OCI-LY1 (cell line): ENCODE measurements at regions not wholly inside any gene's neighbourhood (a gene's known extent, or its start where the extent isn't known, plus 50 kb on each side); places are given as distances from the start of the nearest gene placed in this dataset.
"Not testable (repeated sequence)": the region's sequence is repeated elsewhere in the genome, so short reads cannot be mapped to it uniquely, and the experiment has no call there.

ENCODE experiments used
- H2AFZ ChIP-seq: fragments of 200-600 bp; sonication (generic), shearing (Covaris generic); 2 replicates; pipeline ENCODE4 v1.6.0; 2014; ENCODE audit warnings: antibody characterized with exemption, mild to moderate bottlenecking, low read length
- H3F3A ChIP-seq: fragments of 200-600 bp; sonication (generic), shearing (Covaris generic); 2 replicates; pipeline ENCODE4 v1.6.0; 2014; ENCODE audit warnings: mild to moderate bottlenecking, antibody characterized with exemption, low read length, moderate library complexity; ENCODE audit not compliant: insufficient read depth
- H3K27ac ChIP-seq: fragments of 200-600 bp; sonication (generic); 2 replicates; pipeline ENCODE4 v1.5.1; 2014; ENCODE audit warnings: low read length, mixed run types, mild to moderate bottlenecking, low read depth; ENCODE audit not compliant: poor library complexity, severe bottlenecking
- H3K27me3 ChIP-seq: fragments of 200-600 bp; sonication (generic); 2 replicates; pipeline ENCODE4 v1.6.0; 2014; ENCODE audit warnings: antibody characterized with exemption, mild to moderate bottlenecking, low read length, moderate library complexity; ENCODE audit not compliant: insufficient read depth
- H3K36me3 ChIP-seq: fragments of 200-600 bp; sonication (generic); 2 replicates; pipeline ENCODE4 v1.6.1; 2014; ENCODE audit warnings: mild to moderate bottlenecking, antibody characterized with exemption, low read length, moderate library complexity, mixed read lengths; ENCODE audit not compliant: insufficient read depth
- H3K4me1 ChIP-seq: fragments of 200-600 bp; sonication (generic); 2 replicates; pipeline ENCODE4 v1.5.1; 2014; ENCODE audit warnings: mild to moderate bottlenecking, low read length, moderate library complexity; ENCODE audit not compliant: insufficient read depth, severe bottlenecking
- H3K4me2 ChIP-seq: fragments of 200-600 bp; sonication (generic), shearing (Covaris generic); 2 replicates; pipeline ENCODE4 v1.6.1; 2014; ENCODE audit warnings: low read length
- H3K4me3 ChIP-seq: fragments of 200-600 bp; sonication (generic); 2 replicates; pipeline ENCODE4 v1.5.1; 2014; ENCODE audit warnings: low read length, low read depth, mild to moderate bottlenecking, mixed read lengths; ENCODE audit not compliant: poor library complexity, severe bottlenecking
- H3K79me2 ChIP-seq: fragments of 200-600 bp; shearing (Covaris generic); 2 replicates; pipeline ENCODE4 v1.6.1; 2016; ENCODE audit warnings: mixed run types, low read length, mixed read lengths; ENCODE audit not compliant: insufficient read depth
- H3K9ac ChIP-seq: fragments of 200-600 bp; sonication (generic), shearing (Covaris generic); 2 replicates; pipeline ENCODE4 v1.6.1; 2014; ENCODE audit warnings: mild to moderate bottlenecking, low read length, mixed read lengths
- H3K9me2 ChIP-seq: fragments of 200-600 bp; sonication (generic), shearing (Covaris generic); 2 replicates; pipeline ENCODE4 v1.6.1; 2014; ENCODE audit warnings: low read depth, mild to moderate bottlenecking, low read length, mixed read lengths
- H3K9me3 ChIP-seq: fragments of 200-600 bp; shearing (Covaris generic); 2 replicates; pipeline ENCODE4 v1.6.1; 2014; ENCODE audit warnings: low read length, mixed read lengths
- H4K20me1 ChIP-seq: fragments of 200-600 bp; sonication (generic), shearing (Covaris generic); 2 replicates; pipeline ENCODE4 v1.6.0; 2016; ENCODE audit warnings: mild to moderate bottlenecking, low read length; ENCODE audit not compliant: insufficient read depth
- EZH2 ChIP-seq: fragments of 200-600 bp; sonication (generic), shearing (Covaris generic); IDR thresholded peaks from 2 replicates; pipeline ENCODE4 v1.8.0; 2017; ENCODE audit warnings: borderline replicate concordance, mixed run types, mild to moderate bottlenecking, antibody characterized with exemption, low read length, moderate library complexity, mixed read lengths
- TF ChIP-seq, protein P1 (sequence below): fragments of 200-600 bp; sonication (generic), shearing (Covaris generic); IDR thresholded peaks from 2 replicates; pipeline ENCODE4 v1.5.1; 2017; ENCODE audit warnings: mild to moderate bottlenecking, antibody characterized with exemption, low read length, moderate library complexity, mixed read lengths

DNA sequence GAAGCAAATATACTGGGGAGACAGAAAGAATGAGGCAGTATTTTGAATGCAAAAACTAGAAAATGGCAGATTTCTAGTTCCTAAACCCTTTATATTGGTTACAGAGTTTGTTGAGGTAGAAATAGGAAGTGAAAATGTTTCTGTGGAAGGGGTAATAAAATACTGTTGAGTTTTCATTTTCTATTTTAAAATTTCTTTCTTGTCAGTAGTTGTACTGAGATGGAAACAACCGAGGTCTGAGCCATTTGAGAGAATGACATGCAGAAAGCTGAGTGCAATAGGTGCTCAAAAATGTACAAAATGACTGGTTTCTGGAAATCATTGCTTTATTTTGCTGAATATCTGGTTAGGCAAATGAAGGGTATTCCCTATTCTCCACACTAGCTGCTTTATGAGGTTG lies 361.4 kb downstream of the CHL1 start:
- Histone ChIP-seq H3K4me2 (no peak overlapping the region), H2AFZ (no peak overlapping the region), H4K20me1 (no peaks in the 10 kb centered on the region)

DNA sequence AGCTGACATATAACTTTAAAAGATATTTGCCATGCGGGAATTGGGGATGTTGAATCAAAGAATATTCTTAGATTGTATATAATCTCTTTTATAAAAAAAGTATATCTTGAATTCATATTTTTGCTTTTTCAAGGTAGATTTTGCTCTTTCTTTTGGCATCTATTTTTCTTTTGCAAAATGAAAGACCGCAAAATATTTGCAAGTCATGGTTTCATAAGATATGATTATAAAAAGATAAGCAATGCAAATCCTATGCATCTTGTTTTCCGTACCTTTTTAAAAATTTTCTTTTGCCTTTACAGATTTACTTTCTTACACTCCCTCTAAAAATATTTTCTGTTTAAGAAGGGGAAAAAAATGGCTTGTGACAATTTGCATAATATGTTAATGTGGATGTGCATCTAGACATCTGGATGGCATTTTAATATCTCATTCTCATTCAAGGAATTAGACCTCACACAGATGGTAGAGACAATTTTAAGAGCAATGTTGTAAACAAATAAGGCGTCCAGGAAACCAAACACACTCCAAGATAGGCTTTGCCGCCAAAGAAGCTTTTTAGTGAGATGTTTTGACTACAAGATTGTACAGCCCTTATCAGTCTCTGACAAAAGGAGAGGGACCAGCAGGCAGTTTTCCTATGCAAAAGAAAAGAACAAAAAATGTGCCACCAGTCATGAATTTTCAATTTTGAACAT lies 371.1 kb downstream of the CHL1 start:
- Histone ChIP-seq H3K4me2 (no peak overlapping the region), H3K4me1 (peaks cover 22% of the 10 kb centered on the region), H4K20me1 (no peaks in the 10 kb centered on the region), H3K36me3 (no peaks in the 10 kb centered on the region), H3K9me2 (no peaks in the 10 kb centered on the region), H3K4me3 (no peak overlapping the region), H3K27ac (no peak overlapping the region), H3F3A (no peaks in the 10 kb centered on the region), H2AFZ (no peak overlapping the region), H3K9me3 (no peaks in the 10 kb centered on the region), H3K9ac (no peak overlapping the region), H3K79me2 (no peaks in the 10 kb centered on the region), H3K27me3 (no peaks in the 10 kb centered on the region)
- TF ChIP-seq EZH2: no peak
- TF ChIP-seq, protein P1, sequence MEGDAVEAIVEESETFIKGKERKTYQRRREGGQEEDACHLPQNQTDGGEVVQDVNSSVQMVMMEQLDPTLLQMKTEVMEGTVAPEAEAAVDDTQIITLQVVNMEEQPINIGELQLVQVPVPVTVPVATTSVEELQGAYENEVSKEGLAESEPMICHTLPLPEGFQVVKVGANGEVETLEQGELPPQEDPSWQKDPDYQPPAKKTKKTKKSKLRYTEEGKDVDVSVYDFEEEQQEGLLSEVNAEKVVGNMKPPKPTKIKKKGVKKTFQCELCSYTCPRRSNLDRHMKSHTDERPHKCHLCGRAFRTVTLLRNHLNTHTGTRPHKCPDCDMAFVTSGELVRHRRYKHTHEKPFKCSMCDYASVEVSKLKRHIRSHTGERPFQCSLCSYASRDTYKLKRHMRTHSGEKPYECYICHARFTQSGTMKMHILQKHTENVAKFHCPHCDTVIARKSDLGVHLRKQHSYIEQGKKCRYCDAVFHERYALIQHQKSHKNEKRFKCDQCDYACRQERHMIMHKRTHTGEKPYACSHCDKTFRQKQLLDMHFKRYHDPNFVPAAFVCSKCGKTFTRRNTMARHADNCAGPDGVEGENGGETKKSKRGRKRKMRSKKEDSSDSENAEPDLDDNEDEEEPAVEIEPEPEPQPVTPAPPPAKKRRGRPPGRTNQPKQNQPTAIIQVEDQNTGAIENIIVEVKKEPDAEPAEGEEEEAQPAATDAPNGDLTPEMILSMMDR: no peak

More for the DNA sequence above, 361.4 kb downstream of the CHL1 start:
- H3K27me3 ChIP-seq: no peaks in the 10 kb centered on the region
- no peaks in the 10 kb centered on the region; the same call in 1 of the 2 replicates for H3K9me3 ChIP-seq
- H3K9me2 ChIP-seq: no peaks in the 10 kb centered on the region
- no peaks in the 10 kb centered on the region for H3K36me3 ChIP-seq
- no peaks in the 10 kb centered on the region for H3F3A ChIP-seq
- no peak for TF ChIP-seq EZH2
- TF ChIP-seq, protein P1: no peak
- no peak overlapping the region; the same call in 1 of the 2 replicates for H3K9ac ChIP-seq
- no peak overlapping the region for H3K4me3 ChIP-seq
- no peaks in the 10 kb centered on the region for H3K79me2 ChIP-seq
- H3K27ac ChIP-seq: peak overlapping the region; percentile 80
- H3K4me1 ChIP-seq: peaks cover 25% of the 10 kb centered on the region

DNA sequence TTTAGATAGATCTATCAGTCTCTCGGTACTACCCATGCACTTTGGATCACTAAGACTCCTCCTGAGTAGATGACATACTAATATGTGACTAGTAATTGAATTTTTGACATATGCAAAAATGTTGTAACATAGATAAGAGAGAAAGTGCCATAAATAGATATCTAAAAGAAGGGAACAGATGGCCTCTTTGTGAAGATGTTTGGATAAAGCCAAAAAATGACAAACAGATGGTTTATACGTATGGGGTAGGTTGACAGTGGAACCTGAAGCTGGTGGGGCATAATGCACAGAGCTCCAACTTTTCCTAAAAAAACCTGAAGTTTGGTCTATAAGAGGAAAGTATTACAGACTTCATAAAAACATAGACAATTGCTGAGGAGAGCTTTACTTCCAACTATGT lies 383.0 kb downstream of the CHL1 start:
- H3K4me3 ChIP-seq, H3K9ac ChIP-seq, H3K4me1 ChIP-seq, H3K79me2 ChIP-seq, H3F3A ChIP-seq, H2AFZ ChIP-seq, H3K9me3 ChIP-seq, H3K27me3 ChIP-seq, H3K4me2 ChIP-seq, H3K27ac ChIP-seq, H3K36me3 ChIP-seq, H3K9me2 ChIP-seq, H4K20me1 ChIP-seq: not testable (repeated sequence)

DNA sequence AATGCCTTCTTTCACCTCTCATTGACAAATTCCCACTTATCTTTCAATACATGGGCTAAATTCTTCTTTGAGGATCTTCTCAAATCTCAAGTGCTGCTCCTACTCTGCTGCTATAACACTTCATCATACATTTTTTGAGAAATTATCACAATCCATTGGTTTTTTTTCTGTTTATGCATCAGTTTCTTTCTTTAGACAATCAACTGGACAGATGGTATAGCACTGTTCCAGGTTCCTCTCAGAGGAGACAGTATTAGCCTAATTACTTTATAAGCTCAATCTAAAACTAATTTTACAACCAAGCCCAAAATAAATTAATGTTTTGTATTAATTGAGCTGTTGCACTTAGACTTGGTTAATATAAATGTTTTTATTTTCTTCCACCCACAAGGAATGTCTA lies 392.5 kb downstream of the CHL1 start:
- not testable (repeated sequence) for H3K4me3 ChIP-seq, H3K36me3 ChIP-seq, H3K4me2 ChIP-seq, H3F3A ChIP-seq, H3K9ac ChIP-seq, H2AFZ ChIP-seq, H4K20me1 ChIP-seq, H3K27me3 ChIP-seq, H3K9me2 ChIP-seq, H3K9me3 ChIP-seq, H3K4me1 ChIP-seq, H3K27ac ChIP-seq, H3K79me2 ChIP-seq

DNA sequence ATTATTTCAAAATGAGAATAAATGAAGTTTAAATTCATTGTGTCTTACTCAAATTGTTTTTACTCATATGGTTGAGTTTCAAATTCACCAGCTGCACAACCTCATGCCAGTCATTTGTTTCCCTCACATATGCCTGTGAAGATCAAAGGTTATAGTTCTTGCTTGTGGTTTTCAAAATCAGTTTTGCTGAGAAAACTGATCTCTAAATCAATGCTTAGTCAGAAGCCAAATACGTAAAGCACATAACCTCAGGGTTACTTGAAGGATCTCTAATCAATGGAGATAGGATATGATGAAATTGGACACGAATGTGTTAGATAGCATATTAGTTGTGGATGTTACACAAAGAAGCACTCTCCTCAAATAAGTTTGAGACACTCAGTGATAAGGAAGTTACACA lies 400.7 kb downstream of the CHL1 start:
- H3K36me3 ChIP-seq, H3K4me1 ChIP-seq, H3F3A ChIP-seq, H3K4me3 ChIP-seq, H3K79me2 ChIP-seq, H3K9me2 ChIP-seq, H2AFZ ChIP-seq, H3K9me3 ChIP-seq, H3K27ac ChIP-seq, H3K9ac ChIP-seq, H3K4me2 ChIP-seq, H4K20me1 ChIP-seq, H3K27me3 ChIP-seq: not testable (repeated sequence)

DNA sequence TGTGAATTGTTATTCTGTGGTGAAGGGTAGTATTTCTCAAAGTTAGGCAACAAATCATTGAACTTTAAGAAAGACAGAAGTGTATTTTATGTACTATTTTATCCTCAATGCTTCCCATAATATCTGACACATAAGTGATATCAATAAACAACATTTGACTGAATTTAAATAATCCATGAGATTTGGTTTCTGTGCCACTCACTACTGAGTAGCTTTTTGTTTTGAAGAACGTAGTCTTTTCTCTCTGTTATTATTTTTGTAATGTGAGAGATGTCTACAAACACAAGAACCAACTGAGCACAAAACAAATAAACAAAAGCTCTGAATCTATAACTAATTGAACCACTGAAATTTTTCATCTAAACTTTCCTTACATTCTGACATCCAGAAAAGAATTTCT lies 401.2 kb downstream of the CHL1 start:
- H3K4me2 ChIP-seq, H2AFZ ChIP-seq, H4K20me1 ChIP-seq, H3K79me2 ChIP-seq, H3K36me3 ChIP-seq, H3K27me3 ChIP-seq, H3K27ac ChIP-seq, H3K4me1 ChIP-seq, H3K4me3 ChIP-seq, H3F3A ChIP-seq, H3K9ac ChIP-seq, H3K9me3 ChIP-seq, H3K9me2 ChIP-seq: not testable (repeated sequence)
